NCI-H146 (cell line): ENCODE measurements at regions not wholly inside any gene's neighbourhood (a gene's known extent, or its start where the extent isn't known, plus 50 kb on each side); places are given as distances from the start of the nearest gene placed in this dataset.

Experiments
- DNase-seq: peaks from one replicate; lab custom pipeline; 2025; lab: John Stamatoyannopoulos, UW

DNA sequence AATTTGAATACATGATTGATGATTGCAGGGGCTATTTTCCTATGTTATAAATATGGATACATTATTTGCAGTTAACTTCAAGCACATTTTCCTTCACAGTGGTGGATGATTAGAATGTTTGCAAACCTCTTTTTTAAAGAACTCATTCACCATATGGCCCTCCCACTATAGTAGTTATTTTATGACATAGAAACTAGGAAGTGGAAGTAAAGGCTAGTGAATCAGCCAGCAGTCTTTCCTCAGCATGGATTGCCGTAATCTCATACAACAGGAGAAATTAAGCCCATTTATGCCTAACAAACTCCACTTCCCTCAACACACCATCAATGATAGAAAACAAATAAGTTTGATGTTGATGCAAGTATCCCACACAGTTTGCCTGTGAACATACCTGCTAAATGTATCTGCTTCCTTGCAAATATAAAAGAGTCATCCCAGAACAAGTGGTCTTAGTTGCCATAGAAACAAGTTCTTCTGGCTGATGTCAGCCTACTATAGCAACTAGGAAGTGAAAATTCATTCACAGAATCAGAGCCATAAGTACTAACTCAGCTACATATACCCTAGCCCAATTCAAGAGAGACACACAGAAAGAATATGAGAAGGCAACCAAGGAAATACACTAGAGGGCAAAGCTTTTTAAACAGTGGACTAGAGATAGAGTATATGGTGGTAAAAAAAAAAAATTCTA is 100.9 kb upstream of the RADX start:
- no peak for DNase-seq
